Panc1 (cell line): ENCODE measurements at regions not wholly inside any gene's neighbourhood (a gene's known extent, or its start where the extent isn't known, plus 50 kb on each side); places are given as distances from the start of the nearest gene placed in this dataset.

Source experiments
- CTCF ChIP-seq: fragments of 450-650 bp; IDR thresholded peaks from 2 replicates; pipeline ENCODE4 v1.5.1; 2017; ENCODE audit warnings: mild to moderate bottlenecking
- POLR2AphosphoS5 ChIP-seq: IDR thresholded peaks from 2 replicates; pipeline ENCODE4 v1.6.1; 2012; ENCODE audit warnings: mild to moderate bottlenecking, low read depth, low read length, moderate library complexity
- TF ChIP-seq, protein P1 (sequence below), 2 experiments: IDR thresholded peaks; 2 replicates each; pipeline ENCODE4 v1.6.1; 2011 to 2012; ENCODE audit warnings: low read depth in 2 of 2, control low read depth in 1 of 2, low read length in 1 of 2, mild to moderate bottlenecking in 1 of 2, moderate library complexity in 1 of 2; ENCODE audit not compliant: insufficient read depth in 1 of 2

- no peak for TF ChIP-seq CTCF
- no peak for TF ChIP-seq POLR2AphosphoS5
- TF ChIP-seq, protein P1, sequence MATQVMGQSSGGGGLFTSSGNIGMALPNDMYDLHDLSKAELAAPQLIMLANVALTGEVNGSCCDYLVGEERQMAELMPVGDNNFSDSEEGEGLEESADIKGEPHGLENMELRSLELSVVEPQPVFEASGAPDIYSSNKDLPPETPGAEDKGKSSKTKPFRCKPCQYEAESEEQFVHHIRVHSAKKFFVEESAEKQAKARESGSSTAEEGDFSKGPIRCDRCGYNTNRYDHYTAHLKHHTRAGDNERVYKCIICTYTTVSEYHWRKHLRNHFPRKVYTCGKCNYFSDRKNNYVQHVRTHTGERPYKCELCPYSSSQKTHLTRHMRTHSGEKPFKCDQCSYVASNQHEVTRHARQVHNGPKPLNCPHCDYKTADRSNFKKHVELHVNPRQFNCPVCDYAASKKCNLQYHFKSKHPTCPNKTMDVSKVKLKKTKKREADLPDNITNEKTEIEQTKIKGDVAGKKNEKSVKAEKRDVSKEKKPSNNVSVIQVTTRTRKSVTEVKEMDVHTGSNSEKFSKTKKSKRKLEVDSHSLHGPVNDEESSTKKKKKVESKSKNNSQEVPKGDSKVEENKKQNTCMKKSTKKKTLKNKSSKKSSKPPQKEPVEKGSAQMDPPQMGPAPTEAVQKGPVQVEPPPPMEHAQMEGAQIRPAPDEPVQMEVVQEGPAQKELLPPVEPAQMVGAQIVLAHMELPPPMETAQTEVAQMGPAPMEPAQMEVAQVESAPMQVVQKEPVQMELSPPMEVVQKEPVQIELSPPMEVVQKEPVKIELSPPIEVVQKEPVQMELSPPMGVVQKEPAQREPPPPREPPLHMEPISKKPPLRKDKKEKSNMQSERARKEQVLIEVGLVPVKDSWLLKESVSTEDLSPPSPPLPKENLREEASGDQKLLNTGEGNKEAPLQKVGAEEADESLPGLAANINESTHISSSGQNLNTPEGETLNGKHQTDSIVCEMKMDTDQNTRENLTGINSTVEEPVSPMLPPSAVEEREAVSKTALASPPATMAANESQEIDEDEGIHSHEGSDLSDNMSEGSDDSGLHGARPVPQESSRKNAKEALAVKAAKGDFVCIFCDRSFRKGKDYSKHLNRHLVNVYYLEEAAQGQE (IDR thresholded peaks at IDR 0.05; ENCODE audit: insufficient read depth in 1 of 2, low read depth in 2 of 2, low read length in 1 of 2) = no peak
Measured at GRCh38 chr2:7697052-7697451, 779.8 kb downstream of the RNF144A start.
